ENCODE measurements at regions not wholly inside any gene's neighbourhood (a gene's known extent, or its start where the extent isn't known, plus 50 kb on each side); places are given as distances from the start of the nearest gene placed in this dataset.

DNA sequence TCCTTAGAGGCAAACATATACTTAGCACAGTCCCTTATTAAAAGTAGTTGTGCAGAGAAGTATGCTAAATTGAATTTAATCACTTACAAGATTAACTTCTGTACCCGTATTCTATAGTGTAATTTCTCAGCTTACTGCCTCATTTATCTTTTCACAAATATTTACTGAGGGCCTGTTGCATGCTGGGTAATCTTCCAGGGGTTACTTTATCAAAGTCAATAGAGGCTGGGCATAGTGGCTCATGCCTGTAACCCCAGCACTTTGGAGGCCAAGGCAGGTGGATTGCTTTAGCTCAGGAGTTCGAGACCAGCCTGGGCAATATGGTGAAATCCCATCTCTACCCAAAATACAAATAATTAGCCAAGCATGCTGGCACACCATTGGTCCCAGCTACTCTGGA is 111.7 kb upstream of the RAB27B start:
- no peak for DNase-seq (ENCODE audit: low read depth in 2 of 2)

- DNase-seq (ENCODE audit: low read depth in 2 of 2): no peak
Observed at GRCh38 chr18:54717673-54718407, 110.4 kb upstream of the RAB27B start.

DNA sequence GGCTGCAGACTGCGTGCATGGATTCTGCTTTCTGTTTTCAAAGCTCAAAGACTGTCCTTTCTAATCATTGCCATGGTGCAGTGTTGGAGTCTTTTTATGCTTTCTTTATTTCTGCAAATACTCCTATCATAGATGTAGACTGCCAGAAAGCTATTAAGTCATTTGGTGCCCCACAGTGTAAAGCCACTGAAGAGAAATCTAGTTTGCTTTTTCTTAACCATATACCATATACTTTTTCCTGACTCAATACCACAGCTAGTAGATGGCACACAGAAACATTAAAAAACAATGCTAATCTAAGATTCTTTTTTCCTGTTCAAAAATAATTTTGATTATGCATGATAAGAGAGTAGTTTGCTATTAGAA is 109.9 kb upstream of the RAB27B start:
- DNase-seq (ENCODE audit: low read depth in 2 of 2): no peak

DNA sequence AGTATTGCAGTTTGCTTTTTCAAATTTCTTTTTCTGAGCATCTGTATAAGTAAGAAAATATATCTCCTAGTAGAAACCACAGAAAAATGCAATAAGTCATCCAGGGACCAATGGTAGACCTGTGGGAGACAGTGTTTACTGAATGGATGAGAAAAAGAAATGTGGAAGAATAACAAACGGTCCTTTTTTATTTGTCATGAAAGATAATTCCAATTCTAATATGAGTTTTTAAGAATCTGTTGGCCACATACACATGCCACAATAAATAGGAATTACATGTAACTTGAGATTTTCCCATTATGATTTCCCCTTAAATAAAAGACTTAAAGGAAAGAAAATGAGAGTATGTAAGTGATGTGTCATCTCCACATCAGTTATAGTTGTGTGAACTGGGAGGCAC is 107.7 kb upstream of the RAB27B start:
- DNase-seq (ENCODE audit: low read depth in 2 of 2): no peak

DNA sequence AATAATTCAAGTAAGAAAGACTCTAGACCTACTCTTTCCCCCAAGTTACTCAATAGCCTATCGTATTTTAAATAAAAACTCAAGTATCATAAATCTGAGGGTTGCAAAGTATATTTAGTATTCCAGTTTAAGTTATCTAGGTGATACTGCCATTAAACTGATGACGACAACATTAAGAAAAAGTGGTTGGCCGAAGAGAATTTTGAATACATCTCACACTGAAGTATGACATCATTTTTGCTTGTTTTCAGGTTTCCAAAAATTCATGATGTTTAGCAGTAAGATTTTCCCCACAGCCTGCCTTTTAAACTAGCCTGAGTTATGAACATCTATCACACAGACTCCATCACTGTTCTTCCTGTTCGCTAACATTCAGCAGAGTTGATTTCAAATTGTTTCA is 102.1 kb upstream of the RAB27B start:
- DNase-seq (ENCODE audit: low read depth in 2 of 2): no peak

- DNase-seq (ENCODE audit: low read depth in 2 of 2): peak in 1 of 2 donors; percentile 82
Observed at GRCh38 chr18:54734059-54734458, 94.2 kb upstream of the RAB27B start.

DNA sequence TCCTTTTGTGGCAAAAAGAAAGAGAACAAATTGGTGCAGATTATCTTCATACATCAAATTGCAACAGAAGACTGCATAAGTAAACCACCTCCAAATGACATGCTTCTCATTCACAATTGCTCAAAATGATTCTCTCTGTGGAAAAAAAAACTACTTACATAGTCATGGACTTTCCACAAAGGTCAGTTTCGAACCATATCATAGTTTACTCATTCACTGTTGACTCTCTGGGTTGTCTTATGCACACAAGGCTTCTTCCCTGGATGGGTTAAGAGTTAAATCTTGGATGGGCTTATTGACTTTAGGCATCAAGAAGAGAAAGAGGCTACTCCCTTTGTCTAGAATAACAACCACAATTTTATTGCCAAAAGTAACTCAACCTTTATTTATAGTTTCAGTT is 91.3 kb upstream of the RAB27B start:
- no peak for DNase-seq (ENCODE audit: low read depth in 2 of 2)

DNA sequence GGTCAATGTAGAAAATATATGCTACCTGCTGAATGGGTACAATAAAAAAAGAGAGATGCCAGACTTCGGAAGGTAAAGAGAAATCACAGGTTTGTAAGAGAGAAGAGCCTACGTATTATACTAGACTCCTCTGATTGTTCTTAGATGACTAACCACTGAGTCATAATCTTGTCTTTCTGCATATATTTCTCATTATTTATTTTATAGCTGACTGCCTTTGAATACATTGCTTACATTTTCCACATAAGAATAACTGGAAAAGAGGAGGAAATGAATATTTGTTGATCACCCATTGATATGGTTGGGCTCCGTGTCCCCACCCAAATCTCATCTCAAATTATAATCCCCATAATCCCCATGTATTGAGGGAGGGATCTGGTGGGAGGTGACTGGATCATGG is 90.3 kb upstream of the RAB27B start:
- peak in 1 of 2 donors; percentile 29 for DNase-seq (ENCODE audit: low read depth in 2 of 2)

DNA sequence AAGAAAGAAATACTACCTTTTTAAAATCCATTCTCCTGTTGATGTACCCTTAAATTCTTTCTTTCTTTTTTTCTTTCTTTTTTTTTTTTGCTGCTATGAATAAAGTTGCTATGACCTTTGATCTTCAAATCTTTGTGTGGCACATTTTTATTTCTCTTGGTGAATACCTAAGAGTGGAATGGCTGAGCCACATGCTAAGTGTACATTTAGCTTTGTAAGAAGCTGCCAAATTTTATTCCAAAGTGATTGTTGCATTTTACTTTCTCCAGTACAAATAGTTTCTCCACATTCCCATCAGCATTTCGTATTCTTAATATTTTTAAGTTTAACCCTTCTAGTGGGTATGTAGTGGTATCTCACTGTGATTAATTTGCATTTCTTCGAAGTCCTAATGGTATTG is 88.8 kb upstream of the RAB27B start:
- no peak for DNase-seq (ENCODE audit: low read depth in 2 of 2)

DNA sequence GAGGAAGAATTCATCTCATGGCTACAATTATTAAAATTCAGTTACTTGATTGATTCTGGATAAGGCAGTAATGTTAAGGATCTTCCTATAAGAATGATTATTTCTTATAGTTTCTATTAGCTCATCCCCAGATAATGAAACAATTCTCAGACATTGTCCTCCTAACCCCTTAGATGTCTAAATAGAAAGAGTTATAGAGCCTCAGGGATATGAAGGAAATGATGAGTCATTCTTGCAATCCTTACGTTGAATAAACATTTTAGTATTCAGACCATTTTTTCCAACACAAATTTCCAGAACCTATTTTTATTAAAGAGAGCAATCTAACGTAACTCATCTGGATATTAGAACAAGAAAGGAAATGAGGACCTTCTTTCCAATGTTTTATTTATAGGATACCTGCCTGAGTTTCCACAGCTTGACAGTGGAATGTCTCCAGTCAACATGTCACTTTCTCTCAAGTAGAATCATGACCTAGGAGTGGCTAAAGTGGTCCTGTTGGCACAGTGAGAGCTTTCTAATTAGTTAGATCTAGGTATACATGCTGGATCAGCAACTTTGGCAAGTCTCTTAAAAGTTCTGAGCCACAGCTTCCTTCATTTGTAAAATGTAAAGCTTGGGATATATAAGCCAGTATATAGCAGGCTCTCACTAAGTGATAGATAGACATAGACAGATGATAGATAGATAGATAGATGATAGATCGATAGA is 88.0 kb upstream of the RAB27B start:
- peak in 1 of 2 donors; percentile 66 for DNase-seq (ENCODE audit: low read depth in 2 of 2)

DNA sequence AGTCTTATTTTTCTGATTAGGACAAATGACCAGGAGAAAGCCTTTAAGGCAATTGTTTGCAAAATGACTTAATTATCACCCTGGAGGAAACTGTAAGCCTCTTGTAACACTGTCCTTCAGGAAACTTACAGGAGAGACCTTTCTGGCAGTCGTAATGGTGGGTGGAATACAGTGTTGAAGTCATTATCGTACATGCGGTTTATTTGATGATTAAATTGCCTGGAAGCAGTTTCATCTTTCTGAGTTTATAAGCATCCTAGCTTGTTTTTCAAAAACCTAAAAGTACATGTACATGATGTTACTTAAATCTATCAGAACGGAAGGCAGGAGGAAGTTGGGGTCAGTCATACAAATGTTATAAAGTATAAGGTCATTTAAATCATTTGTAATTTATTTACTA is 86.2 kb upstream of the RAB27B start:
- peak in 1 of 2 donors; percentile 1 for DNase-seq (ENCODE audit: low read depth in 2 of 2)

- DNase-seq (ENCODE audit: low read depth in 2 of 2): peak; percentile 0 to 64
Observed at GRCh38 chr18:54742659-54743604, 85.3 kb upstream of the RAB27B start.

DNA sequence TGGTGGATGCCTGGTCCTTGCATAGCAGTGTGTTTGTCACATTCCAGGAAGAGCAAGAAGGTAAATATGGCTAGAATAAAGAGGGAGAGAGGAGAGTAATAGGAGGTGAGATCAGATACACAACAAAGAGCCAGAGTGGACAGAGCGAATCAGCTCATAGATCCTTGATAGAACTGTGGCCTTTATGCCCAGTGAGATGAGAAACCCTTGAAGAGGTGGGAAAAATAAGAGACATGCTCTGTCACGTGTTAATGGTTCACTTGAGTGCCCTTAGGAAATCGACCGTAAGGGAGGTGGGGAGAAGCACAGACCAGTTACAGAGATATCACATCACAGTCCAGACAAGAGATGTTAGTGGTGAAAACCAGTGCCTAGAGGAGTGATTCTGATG is 84.7 kb upstream of the RAB27B start:
- DNase-seq (ENCODE audit: low read depth in 2 of 2): no peak

GRCh38 chr18:54749291-54749690 is 79.0 kb upstream of the RAB27B start:
- DNase-seq (ENCODE audit: low read depth in 2 of 2): no peak

DNA sequence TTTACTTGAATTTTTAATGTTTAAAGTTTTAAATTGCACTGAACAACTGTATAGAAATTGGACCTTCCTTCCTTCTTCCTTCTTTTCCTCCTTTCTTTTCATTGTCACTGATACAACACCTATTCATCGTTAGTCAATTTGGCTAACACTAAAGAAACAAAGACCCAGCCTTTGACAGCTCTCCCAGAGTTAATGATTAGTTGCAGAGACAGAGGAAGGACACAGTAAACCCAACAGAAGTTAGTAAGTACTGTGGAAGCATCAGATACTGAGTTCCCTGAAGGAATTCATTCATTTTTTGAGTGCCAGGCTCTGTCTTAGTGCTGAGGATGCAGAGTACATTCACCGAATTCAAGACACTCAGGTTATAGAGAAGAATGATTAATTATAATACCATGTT is 77.9 kb upstream of the RAB27B start:
- no peak for DNase-seq (ENCODE audit: low read depth in 2 of 2)

- no peak for DNase-seq (ENCODE audit: low read depth in 2 of 2)
Observed at GRCh38 chr18:54752185-54752584, 76.1 kb upstream of the RAB27B start.

- no peak for DNase-seq (ENCODE audit: low read depth in 2 of 2)
Observed at GRCh38 chr18:54755456-54755855, 72.8 kb upstream of the RAB27B start.

- DNase-seq (ENCODE audit: low read depth in 2 of 2): no peak
Observed at GRCh38 chr18:54762386-54762785, 65.9 kb upstream of the RAB27B start.

DNA sequence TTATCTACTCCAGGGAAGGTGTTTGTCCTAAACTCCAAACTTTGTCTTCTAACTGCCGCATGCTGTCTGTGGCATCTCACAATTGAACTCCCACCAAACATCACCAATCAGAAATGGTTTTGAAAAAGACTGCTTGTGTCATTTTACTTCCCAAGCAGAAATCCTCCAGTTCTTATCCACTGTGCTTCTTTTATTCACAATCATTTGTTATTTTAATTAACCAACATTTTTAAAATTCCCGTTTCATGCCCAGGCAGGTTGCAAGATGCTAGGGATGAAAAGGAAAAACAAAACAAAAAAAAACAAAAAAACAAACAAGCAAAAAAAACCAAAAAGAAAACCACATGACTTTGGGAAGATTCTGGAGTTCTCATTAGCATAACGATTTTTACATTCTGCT is 63.5 kb upstream of the RAB27B start:
- DNase-seq (ENCODE audit: low read depth in 2 of 2): no peak

- no peak for DNase-seq (ENCODE audit: low read depth in 2 of 2)
Observed at GRCh38 chr18:54765636-54766375, 62.5 kb upstream of the RAB27B start.

DNA sequence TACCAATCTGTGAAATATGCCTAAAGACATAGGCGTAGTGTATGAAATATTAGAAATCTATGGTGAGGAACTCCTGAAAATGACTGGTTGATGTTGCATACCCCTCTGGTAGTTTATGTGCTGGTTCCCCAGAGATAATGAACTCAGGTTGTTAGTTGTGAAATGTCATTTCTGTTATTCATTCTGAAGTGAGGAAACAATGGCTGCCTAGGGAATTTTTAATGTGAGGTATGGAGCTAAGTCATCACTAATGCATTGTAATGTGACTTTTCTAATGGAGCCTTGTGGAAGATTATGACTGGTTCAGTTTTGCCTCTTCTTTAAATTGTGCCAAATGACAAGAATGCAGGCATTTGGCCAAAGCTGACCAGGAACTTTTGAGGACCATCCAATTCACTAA is 61.6 kb upstream of the RAB27B start:
- DNase-seq (ENCODE audit: low read depth in 2 of 2): no peak

DNA sequence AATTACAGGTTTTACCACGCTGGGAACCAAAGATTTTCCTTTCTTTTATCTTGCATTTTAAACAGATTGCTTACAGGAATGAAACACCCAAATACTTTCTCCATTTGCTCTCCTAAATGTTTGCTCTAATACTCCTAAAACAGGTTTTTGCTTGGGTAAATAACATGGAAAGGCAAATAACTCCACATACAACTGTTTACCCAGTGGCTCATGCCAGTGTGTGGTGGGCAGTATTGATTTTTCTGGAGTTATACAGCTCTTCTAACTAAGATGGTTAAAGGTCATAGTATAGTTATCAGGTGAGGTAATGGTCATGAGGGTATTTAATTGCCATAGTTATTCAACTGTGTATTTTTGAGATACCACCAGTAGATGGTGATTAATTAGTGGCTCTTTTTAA is 61.2 kb upstream of the RAB27B start:
- DNase-seq (ENCODE audit: low read depth in 2 of 2): no peak

Data from lung microvascular endothelial cell (primary cell).